Adrenal gland (tissue), 9 donors: ENCODE measurements at regions not wholly inside any gene's neighbourhood (a gene's known extent, or its start where the extent isn't known, plus 50 kb on each side); places are given as distances from the start of the nearest gene placed in this dataset.
A peak's percentile ranks its signal among the peaks of the same experiment; 100 is the strongest.
"Not testable (repeated sequence)": the region's sequence is repeated elsewhere in the genome, so short reads cannot be mapped to it uniquely, and the experiment has no call there.

Experiments used
- DNase-seq, 7 donors: peaks; one replicate each; pipeline ENCODE4 v3.0.0-alpha.2; 2019 to 2020
- H3K27ac ChIP-seq, 5 donors: fragments of 200-600 bp; sonication (generic) in 4 of 5; 1 replicate in 3 of 5; 2 replicates in 2 of 5; pipeline versions ENCODE4 v1.5.1 to v1.8.0; 2016 to 2020; ENCODE audit warnings: mild to moderate bottlenecking in 1 of 5
- H3K27me3 ChIP-seq: fragments of 200-600 bp; 2 replicates; pipeline ENCODE4 v1.8.0; 2021
- H3K36me3 ChIP-seq, 2 donors: fragments of 200-600 bp; replicated peaks in 1 of 2; 1 replicate in 1 of 2; 2 replicates in 1 of 2; pipeline versions ENCODE4 v1.5.1 to v1.8.0; 2018 to 2022
- H3K4me1 ChIP-seq, 2 donors: fragments of 200-600 bp; replicated peaks in 1 of 2; 1 replicate in 1 of 2; 2 replicates in 1 of 2; pipeline versions ENCODE4 v1.5.1 to v1.8.0; 2018 to 2021
- H3K4me3 ChIP-seq, 4 donors: fragments of 200-600 bp; sonication (generic) in 3 of 4; one replicate each; pipeline ENCODE4 v1.5.1; 2016 to 2018
- H3K9me3 ChIP-seq, 3 donors: fragments of 200-600 bp; sonication (generic) in 1 of 3; replicated peaks in 1 of 3; 1 replicate in 2 of 3; 2 replicates in 1 of 3; pipeline versions ENCODE4 v1.5.1 to v1.8.0; 2016 to 2021
- POLR2A ChIP-seq, 2 donors: fragments of 450-650 bp; IDR thresholded peaks; one replicate each; pipeline ENCODE4 v1.6.1; 2017; ENCODE audit warnings: antibody characterized with exemption in 2 of 2, mild to moderate bottlenecking in 2 of 2, moderate library complexity in 1 of 2
- WGBS, 4 donors: extraction: QIAGEN DNeasy Blood & Tissue Kit in 2 of 4; methylation state at CpG; one replicate each; pipeline versions ENCODE4 v1.1.5 to v1.1.7; 2013 to 2017; 5-methylcytosine and 5-hydroxymethylcytosine counted together
- intact Hi-C, 2 donors: fragments of 100-400 bp; cut with DNase I; formaldehyde crosslinking; loops; one replicate each; pipeline versions ENCODE4 v1.14.1 to v1.15.0; 2022 to 2023
- TF ChIP-seq, protein P1 (sequence below), 6 experiments: fragments of 450-650 bp in 4 of 6; fragments of 200-600 bp in 2 of 6; sonication (generic) in 1 of 6; IDR thresholded peaks; 1 replicate in 5 of 6; 2 replicates in 1 of 6; pipeline versions ENCODE4 v1.5.1 to v1.8.0; 2016 to 2021; ENCODE audit warnings: antibody characterized with exemption in 6 of 6, mild to moderate bottlenecking in 2 of 6, moderate library complexity in 1 of 6
- donor health status: healthy with polysubstance abuse.
- donor health status: Bipolar disorder and iron deficiency.
- donor health status: DM: yes; HTN: yes; CAD: no.
- donor health status: DM: no; HTN: no; CAD: no.
- donor health status: DM: no; HTN: no; CAD: no.

- H3K9me3 ChIP-seq, result no peaks in the 10 kb centered on the region
- no peaks in the 10 kb centered on the region for H3K27me3 ChIP-seq
- H3K36me3 ChIP-seq, result no peaks in the 10 kb centered on the region
- no peak overlapping the region for H3K4me3 ChIP-seq
- TF ChIP-seq POLR2A (IDR thresholded peaks at IDR 0.05), result no peak
- TF ChIP-seq, protein P1, sequence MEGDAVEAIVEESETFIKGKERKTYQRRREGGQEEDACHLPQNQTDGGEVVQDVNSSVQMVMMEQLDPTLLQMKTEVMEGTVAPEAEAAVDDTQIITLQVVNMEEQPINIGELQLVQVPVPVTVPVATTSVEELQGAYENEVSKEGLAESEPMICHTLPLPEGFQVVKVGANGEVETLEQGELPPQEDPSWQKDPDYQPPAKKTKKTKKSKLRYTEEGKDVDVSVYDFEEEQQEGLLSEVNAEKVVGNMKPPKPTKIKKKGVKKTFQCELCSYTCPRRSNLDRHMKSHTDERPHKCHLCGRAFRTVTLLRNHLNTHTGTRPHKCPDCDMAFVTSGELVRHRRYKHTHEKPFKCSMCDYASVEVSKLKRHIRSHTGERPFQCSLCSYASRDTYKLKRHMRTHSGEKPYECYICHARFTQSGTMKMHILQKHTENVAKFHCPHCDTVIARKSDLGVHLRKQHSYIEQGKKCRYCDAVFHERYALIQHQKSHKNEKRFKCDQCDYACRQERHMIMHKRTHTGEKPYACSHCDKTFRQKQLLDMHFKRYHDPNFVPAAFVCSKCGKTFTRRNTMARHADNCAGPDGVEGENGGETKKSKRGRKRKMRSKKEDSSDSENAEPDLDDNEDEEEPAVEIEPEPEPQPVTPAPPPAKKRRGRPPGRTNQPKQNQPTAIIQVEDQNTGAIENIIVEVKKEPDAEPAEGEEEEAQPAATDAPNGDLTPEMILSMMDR (IDR thresholded peaks at IDR 0.05), result no peak
- WGBS, 4 donors, result 50 to 88% (median 75%) methylated on average over 1 of the region's 1 CpG
- H3K4me1 ChIP-seq, result no peaks in the 10 kb centered on the region
- intact Hi-C loops, result no loop called here
- DNase-seq, result no peak
- H3K27ac ChIP-seq, result no peak overlapping the region
These were observed 324.1 kb downstream of the C12orf75 start for GRCh38 chr12:105654606-105655005.

DNA sequence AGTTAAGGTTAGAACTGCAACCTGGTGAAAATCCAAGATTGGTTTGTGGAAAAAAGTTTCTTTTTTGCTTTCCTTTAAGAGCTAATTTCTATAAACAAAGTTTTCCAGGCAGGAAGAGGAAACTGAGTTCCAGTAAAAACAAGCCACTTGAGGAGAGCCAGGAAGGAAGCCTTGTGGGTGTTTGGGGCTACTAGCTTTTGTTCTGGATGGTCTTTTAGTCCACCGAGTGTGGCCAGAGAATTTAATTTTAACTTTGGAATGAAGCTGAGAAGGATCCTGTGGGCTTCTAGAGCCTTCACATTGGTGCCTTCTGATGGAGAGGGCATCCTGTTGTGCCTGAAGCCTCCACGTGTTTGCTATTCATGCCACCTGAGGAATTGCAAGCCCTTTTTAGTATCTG is 327.9 kb downstream of the C12orf75 start:
- Histone ChIP-seq H3K36me3 (no peaks in the 10 kb centered on the region), H3K4me1 (no peaks in the 10 kb centered on the region), H3K27ac (peak overlapping the region in 1 of 5 donors; percentile 25), H3K9me3 (no peaks in the 10 kb centered on the region), H3K4me3 (no peak overlapping the region), H3K27me3 (no peaks in the 10 kb centered on the region)
- intact Hi-C loops, result no loop called here
- TF ChIP-seq POLR2A (IDR thresholded peaks at IDR 0.05), result no peak
- TF ChIP-seq, protein P1 (IDR thresholded peaks at IDR 0.05), result no peak
- 40 to 70% (median 61%) methylated on average over 2 of the region's 2 CpGs for WGBS, 4 donors
- no peak for DNase-seq

GRCh38 chr12:105659355-105660075 is 329.0 kb downstream of the C12orf75 start:
- no peaks in the 10 kb centered on the region for H3K27me3 ChIP-seq
- DNase-seq, result peak in 3 of 7 donors; percentile 3 to 50 (median 26)
- peak overlapping the region in 1 of 5 donors; percentile 60 for H3K27ac ChIP-seq
- intact Hi-C loops, result no loop called here
- no peaks in the 10 kb centered on the region for H3K4me1 ChIP-seq
- no peaks in the 10 kb centered on the region for H3K36me3 ChIP-seq
- TF ChIP-seq, protein P1 (IDR thresholded peaks at IDR 0.05), result no peak
- no peak for TF ChIP-seq POLR2A (IDR thresholded peaks at IDR 0.05)
- no peaks in the 10 kb centered on the region for H3K9me3 ChIP-seq
- 53 to 68% (median 65%) methylated on average over 2 of the region's 2 CpGs for WGBS, 4 donors
- H3K4me3 ChIP-seq, result no peak overlapping the region

GRCh38 chr12:105664765-105665164 is 334.3 kb downstream of the C12orf75 start:
- H3K4me1 ChIP-seq, DNase-seq, H3K9me3 ChIP-seq, intact Hi-C loops, H3K27me3 ChIP-seq, H3K27ac ChIP-seq, H3K36me3 ChIP-seq, H3K4me3 ChIP-seq: not testable (repeated sequence)
- WGBS, 4 donors, result 76 to 94% (median 83%) methylated on average over 1 of the region's 1 CpG

GRCh38 chr12:105665366-105665765 is 334.9 kb downstream of the C12orf75 start:
- no peak for TF ChIP-seq POLR2A (IDR thresholded peaks at IDR 0.05)
- TF ChIP-seq, protein P1 (IDR thresholded peaks at IDR 0.05), result no peak
- DNase-seq, result no peak
- WGBS, 4 donors, result 75 to 87% (median 81%) methylated on average over 5 of the region's 5 CpGs

More at GRCh38 chr12:105665366-105665765, 334.9 kb downstream of the C12orf75 start:
- no peaks in the 10 kb centered on the region for H3K4me1 ChIP-seq
- H3K27ac ChIP-seq, result no peak overlapping the region
- no peaks in the 10 kb centered on the region for H3K27me3 ChIP-seq
- H3K36me3 ChIP-seq, result no peaks in the 10 kb centered on the region
- no peak overlapping the region for H3K4me3 ChIP-seq
- intact Hi-C loops, result no loop called here
- no peaks in the 10 kb centered on the region for H3K9me3 ChIP-seq
